ENCODE measurements at regions not wholly inside any gene's neighbourhood (a gene's known extent, or its start where the extent isn't known, plus 50 kb on each side); places are given as distances from the start of the nearest gene placed in this dataset.

- ATAC-seq (ENCODE audit: low read depth) (no peak), DNase-seq (ENCODE audit: low spot score in 2 of 2) (no peak)
- Mint-ChIP-seq H3K27ac (no peak overlapping the region), H3K36me3 (no peaks in the 10 kb centered on the region), H3K4me3 (no peak overlapping the region), H3K9me3 (peaks cover 1% of the 10 kb centered on the region), H3K4me1 (no peaks in the 10 kb centered on the region), H3K27me3 (peaks cover 1% of the 10 kb centered on the region)
These were observed 661.8 kb upstream of the RGMB start for GRCh38 chr5:98111686-98112085.

GRCh38 chr5:98121036-98121936 lies 652.2 kb upstream of the RGMB start:
- Mint-ChIP-seq H3K27me3 (no peaks in the 10 kb centered on the region), H3K4me3 (no peak overlapping the region), H3K9me3 (no peaks in the 10 kb centered on the region), H3K27ac (no peak overlapping the region), H3K36me3 (no peaks in the 10 kb centered on the region), H3K4me1 (no peaks in the 10 kb centered on the region)
- DNase-seq (ENCODE audit: low spot score in 2 of 2) (no peak), ATAC-seq (ENCODE audit: low read depth) (no peak)

DNA sequence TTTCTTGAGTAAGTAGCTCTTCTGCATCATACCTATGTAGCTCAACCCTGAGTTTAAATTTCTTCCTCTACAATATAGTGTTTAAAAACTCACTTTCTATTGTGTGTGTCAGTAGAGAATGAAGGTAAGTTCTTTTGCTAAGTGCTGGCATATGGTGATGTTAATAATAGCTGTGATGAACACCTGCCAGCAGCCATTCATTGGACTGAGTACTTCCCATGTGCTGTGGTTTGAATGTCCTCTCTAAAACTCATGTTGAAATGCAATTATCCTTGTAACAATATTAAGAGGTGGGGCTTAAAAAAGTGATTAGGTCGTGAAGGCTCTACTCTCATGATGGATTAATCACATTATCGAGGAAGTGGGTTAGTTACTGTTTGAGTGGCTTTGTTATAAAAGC lies 645.2 kb upstream of the RGMB start:
- ATAC-seq (ENCODE audit: low read depth): no peak
- DNase-seq (ENCODE audit: low spot score in 2 of 2): no peak
- H3K27ac Mint-ChIP-seq: no peak overlapping the region
- no peaks in the 10 kb centered on the region for H3K36me3 Mint-ChIP-seq
- no peaks in the 10 kb centered on the region for H3K9me3 Mint-ChIP-seq
- no peak overlapping the region for H3K4me3 Mint-ChIP-seq
- no peaks in the 10 kb centered on the region for H3K4me1 Mint-ChIP-seq
- H3K27me3 Mint-ChIP-seq: no peaks in the 10 kb centered on the region

- ATAC-seq (ENCODE audit: low read depth): no peak
- no peak for DNase-seq (ENCODE audit: low spot score in 2 of 2)
- Mint-ChIP-seq H3K27me3 (no peaks in the 10 kb centered on the region), H3K27ac (no peak overlapping the region), H3K36me3 (no peaks in the 10 kb centered on the region), H3K9me3 (no peaks in the 10 kb centered on the region), H3K4me3 (no peak overlapping the region), H3K4me1 (no peaks in the 10 kb centered on the region)
These were observed 644.6 kb upstream of the RGMB start for GRCh38 chr5:98128846-98129245.

DNA sequence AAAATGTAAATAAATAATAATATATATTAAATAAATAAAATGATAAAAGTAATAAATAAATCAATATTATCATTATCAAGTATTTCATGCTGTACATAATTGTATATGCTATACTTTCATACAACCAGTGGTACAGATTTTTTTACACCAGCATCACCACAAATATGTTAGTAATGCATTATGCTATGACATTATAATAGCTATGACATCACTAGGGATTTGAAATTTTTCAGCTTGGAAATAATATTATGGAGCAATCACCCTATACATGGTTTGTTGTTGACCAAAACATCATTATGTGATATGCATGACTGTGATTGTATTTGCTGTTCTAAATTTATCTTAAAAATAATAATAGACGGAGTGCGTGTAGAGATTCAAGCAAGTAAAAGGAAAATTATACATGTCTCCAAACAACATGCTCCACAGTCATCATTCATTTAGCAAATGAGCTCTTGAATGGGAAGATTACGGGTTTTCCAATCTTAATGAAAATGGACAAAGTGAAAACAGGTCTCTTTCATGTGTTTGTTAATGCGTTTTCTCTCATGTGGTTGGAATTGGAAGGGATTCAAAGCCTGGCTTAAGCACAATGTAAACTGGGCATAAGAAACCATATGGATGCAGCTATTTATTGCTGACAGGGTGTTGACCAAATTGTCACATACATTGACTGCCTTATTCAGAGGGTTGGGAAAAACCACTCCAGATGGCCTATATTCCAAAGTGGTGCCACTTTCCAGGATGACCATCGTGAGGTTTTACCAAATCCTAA lies 643.0 kb upstream of the RGMB start:
- H3K27me3 Mint-ChIP-seq: no peaks in the 10 kb centered on the region
- no peaks in the 10 kb centered on the region for H3K36me3 Mint-ChIP-seq
- no peak overlapping the region for H3K27ac Mint-ChIP-seq
- no peak overlapping the region for H3K4me3 Mint-ChIP-seq
- no peaks in the 10 kb centered on the region for H3K9me3 Mint-ChIP-seq
- DNase-seq (ENCODE audit: low spot score in 2 of 2) (no peak), ATAC-seq (ENCODE audit: low read depth) (no peak)
- no peaks in the 10 kb centered on the region for H3K4me1 Mint-ChIP-seq

DNA sequence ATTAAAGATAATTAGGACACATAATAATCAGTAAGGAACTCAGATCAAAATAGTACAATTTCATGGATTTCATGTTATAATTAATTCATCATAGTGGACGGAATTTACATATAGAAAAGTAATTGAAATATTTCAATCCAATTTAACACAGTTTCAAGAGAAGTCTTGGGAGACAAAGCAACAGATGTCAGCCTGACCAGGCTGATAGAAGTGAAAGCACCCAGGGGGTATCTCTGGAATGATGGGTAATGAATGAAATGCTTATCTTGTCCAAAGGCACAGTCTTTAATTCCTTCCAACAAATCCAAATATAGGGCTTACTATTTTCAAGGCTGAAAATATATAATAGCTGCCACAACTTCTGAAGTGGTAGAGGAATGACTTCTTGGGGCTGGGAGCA lies 629.3 kb upstream of the RGMB start:
- DNase-seq (ENCODE audit: low spot score in 2 of 2) (no peak), ATAC-seq (ENCODE audit: low read depth) (no peak)
- Mint-ChIP-seq H3K27ac (no peak overlapping the region), H3K4me1 (no peaks in the 10 kb centered on the region), H3K9me3 (peaks cover 2% of the 10 kb centered on the region), H3K36me3 (no peaks in the 10 kb centered on the region), H3K4me3 (no peak overlapping the region), H3K27me3 (no peaks in the 10 kb centered on the region)

GRCh38 chr5:98144710-98145109 lies 628.8 kb upstream of the RGMB start:
- Mint-ChIP-seq H3K9me3 (peaks cover 3% of the 10 kb centered on the region), H3K4me1 (no peaks in the 10 kb centered on the region), H3K4me3 (no peak overlapping the region), H3K36me3 (no peaks in the 10 kb centered on the region), H3K27me3 (no peaks in the 10 kb centered on the region), H3K27ac (no peak overlapping the region)
- ATAC-seq (ENCODE audit: low read depth) (no peak), DNase-seq (ENCODE audit: low spot score in 2 of 2) (no peak)

DNA sequence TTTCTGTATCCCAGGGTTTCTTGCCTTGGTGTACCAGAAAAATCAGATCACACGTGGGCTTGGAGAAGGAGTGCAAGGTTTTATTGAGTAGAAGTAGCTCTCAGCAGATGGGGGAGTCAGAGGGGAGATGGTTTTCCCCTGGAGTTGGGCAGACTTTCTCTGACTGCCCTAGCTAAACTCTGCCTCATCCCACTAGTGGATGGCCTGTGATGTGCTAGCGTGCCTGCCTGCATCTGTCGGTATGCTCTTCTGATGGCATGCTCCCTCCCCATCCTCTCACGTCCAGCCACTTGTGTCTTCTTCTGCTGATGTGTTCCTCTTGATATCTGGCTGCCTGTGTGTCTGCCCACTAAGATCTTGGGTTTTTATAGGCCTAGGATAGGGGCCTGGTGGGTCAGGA lies 616.1 kb upstream of the RGMB start:
- Mint-ChIP-seq H3K4me1 (no peaks in the 10 kb centered on the region), H3K27me3 (no peaks in the 10 kb centered on the region), H3K4me3 (no peak overlapping the region), H3K36me3 (no peaks in the 10 kb centered on the region), H3K9me3 (peaks cover 1% of the 10 kb centered on the region), H3K27ac (no peak overlapping the region)
- ATAC-seq (ENCODE audit: low read depth) (no peak), DNase-seq (ENCODE audit: low spot score in 2 of 2) (no peak)

- Mint-ChIP-seq H3K36me3 (no peaks in the 10 kb centered on the region), H3K4me1 (no peaks in the 10 kb centered on the region), H3K4me3 (no peak overlapping the region), H3K27me3 (no peaks in the 10 kb centered on the region), H3K9me3 (peaks cover 1% of the 10 kb centered on the region), H3K27ac (no peak overlapping the region)
- DNase-seq (ENCODE audit: low spot score in 2 of 2) (no peak), ATAC-seq (ENCODE audit: low read depth) (no peak)
These were observed 615.0 kb upstream of the RGMB start for GRCh38 chr5:98158440-98158839.

GRCh38 chr5:98163796-98164493 lies 609.5 kb upstream of the RGMB start:
- H3K36me3 Mint-ChIP-seq: no peaks in the 10 kb centered on the region
- DNase-seq (ENCODE audit: low spot score in 2 of 2) (no peak), ATAC-seq (ENCODE audit: low read depth) (no peak)
- H3K4me1 Mint-ChIP-seq: no peaks in the 10 kb centered on the region
- H3K27me3 Mint-ChIP-seq: no peaks in the 10 kb centered on the region
- H3K27ac Mint-ChIP-seq: no peak overlapping the region
- no peaks in the 10 kb centered on the region for H3K9me3 Mint-ChIP-seq
- no peak overlapping the region for H3K4me3 Mint-ChIP-seq

DNA sequence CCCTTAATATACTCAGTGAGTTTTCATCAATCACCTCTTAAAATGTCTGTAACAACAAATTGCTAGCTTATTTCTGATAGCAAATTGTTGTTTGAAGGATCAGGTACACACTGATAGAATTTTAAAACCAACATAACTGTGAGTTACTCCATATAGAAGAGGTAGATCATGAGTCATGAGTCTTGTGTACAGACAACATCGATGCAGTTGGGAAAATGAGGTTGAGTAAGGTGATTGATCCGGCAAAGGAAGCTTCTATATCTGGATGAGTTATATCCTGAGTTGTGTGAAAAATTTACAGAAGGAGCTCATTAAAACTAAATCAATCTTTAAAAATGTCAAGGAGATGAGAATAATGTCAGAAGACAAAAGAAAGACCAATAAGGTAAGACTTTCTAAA lies 604.6 kb upstream of the RGMB start:
- no peaks in the 10 kb centered on the region for H3K4me1 Mint-ChIP-seq
- H3K9me3 Mint-ChIP-seq: no peaks in the 10 kb centered on the region
- H3K4me3 Mint-ChIP-seq: no peak overlapping the region
- ATAC-seq (ENCODE audit: low read depth) (no peak), DNase-seq (ENCODE audit: low spot score in 2 of 2) (no peak)
- H3K36me3 Mint-ChIP-seq: no peaks in the 10 kb centered on the region
- no peak overlapping the region for H3K27ac Mint-ChIP-seq
- H3K27me3 Mint-ChIP-seq: no peaks in the 10 kb centered on the region

DNA sequence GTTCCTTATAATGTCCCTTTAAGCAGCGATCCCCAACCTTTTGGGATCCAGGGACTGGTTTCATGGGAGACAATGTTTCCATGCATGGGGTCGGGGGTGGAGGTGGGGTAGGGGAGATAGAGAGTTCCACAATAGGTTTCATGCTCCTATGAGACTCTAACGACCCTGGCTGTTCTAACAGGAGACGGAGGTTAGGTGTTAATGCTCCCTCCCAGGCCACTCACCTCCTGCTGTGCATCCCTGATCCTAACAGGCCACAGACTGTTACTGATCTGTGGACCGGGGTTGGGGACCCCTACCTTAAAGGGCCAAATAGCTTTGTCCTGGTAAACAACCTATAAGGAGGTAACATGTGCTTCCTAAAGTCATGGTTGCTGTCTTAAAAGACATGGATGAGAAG lies 602.5 kb upstream of the RGMB start:
- Mint-ChIP-seq H3K36me3 (no peaks in the 10 kb centered on the region), H3K27ac (no peak overlapping the region), H3K4me3 (no peak overlapping the region), H3K9me3 (no peaks in the 10 kb centered on the region), H3K27me3 (no peaks in the 10 kb centered on the region), H3K4me1 (no peaks in the 10 kb centered on the region)
- DNase-seq (ENCODE audit: low spot score in 2 of 2) (no peak), ATAC-seq (ENCODE audit: low read depth) (no peak)

DNA sequence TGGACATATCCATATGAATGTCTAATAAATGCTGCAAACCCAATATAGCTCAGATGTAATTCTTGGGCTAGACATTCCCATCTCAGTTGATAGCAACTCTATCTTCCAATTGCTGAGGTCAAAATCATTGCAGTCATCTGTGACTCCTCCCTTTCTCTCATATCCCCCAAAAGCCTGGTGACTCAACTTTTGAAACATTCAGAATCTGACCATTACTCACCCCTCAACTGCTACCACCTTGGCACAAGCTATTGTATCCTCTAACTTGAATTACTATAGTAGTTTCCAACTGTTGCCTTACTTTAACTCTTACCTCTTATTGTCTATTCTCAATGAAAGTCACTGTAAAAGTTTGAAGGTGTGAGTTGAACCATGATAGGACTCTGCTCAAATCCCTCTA lies 600.1 kb upstream of the RGMB start:
- Mint-ChIP-seq H3K4me1 (no peaks in the 10 kb centered on the region), H3K27ac (no peak overlapping the region), H3K9me3 (peaks cover 1% of the 10 kb centered on the region), H3K36me3 (no peaks in the 10 kb centered on the region), H3K4me3 (no peak overlapping the region), H3K27me3 (peaks cover 1% of the 10 kb centered on the region)
- DNase-seq (ENCODE audit: low spot score in 2 of 2): no peak
- ATAC-seq (ENCODE audit: low read depth): no peak

GRCh38 chr5:98175474-98175873 lies 598.0 kb upstream of the RGMB start:
- DNase-seq (ENCODE audit: low spot score in 2 of 2): no peak
- Mint-ChIP-seq H3K36me3 (no peaks in the 10 kb centered on the region), H3K9me3 (peaks cover 1% of the 10 kb centered on the region), H3K27ac (no peak overlapping the region), H3K4me3 (no peak overlapping the region), H3K27me3 (peaks cover 1% of the 10 kb centered on the region), H3K4me1 (no peaks in the 10 kb centered on the region)
- no peak for ATAC-seq (ENCODE audit: low read depth)

Data from memory B cell (primary cell).